ENCODE measurements at regions not wholly inside any gene's neighbourhood (a gene's known extent, or its start where the extent isn't known, plus 50 kb on each side); places are given as distances from the start of the nearest gene placed in this dataset.

DNA sequence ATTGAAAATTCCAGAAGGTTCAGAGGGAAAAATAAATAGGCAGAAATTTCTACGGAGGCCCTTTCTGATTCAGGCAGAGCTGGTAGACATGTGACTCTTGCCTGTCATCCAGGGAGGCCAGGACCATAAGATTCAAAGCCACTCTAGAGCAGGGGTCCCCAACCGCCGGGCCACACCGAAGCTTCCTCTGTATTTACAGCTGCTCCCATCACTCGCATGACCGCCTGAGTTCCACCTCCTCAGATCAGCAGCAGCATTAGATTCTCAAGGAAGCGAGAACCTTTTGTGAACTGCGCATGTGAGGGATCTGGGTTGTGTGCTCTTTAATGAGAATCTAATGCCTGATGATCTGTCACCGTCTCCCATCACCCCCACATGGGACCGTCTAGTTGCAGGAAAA lies 72.2 kb downstream of the RWDD4 start:
- H3K4me1 Mint-ChIP-seq (ENCODE audit: low read depth): peaks cover 3% of the 10 kb centered on the region
- peaks cover 8% of the 10 kb centered on the region for H3K9me3 Mint-ChIP-seq (ENCODE audit: low read depth)
- no peaks in the 10 kb centered on the region for H3K27me3 Mint-ChIP-seq
- DNase-seq (ENCODE audit: low spot score, unreplicated experiment): no peak
- H3K27ac Mint-ChIP-seq: no peak overlapping the region
- TF ChIP-seq, protein P1, sequence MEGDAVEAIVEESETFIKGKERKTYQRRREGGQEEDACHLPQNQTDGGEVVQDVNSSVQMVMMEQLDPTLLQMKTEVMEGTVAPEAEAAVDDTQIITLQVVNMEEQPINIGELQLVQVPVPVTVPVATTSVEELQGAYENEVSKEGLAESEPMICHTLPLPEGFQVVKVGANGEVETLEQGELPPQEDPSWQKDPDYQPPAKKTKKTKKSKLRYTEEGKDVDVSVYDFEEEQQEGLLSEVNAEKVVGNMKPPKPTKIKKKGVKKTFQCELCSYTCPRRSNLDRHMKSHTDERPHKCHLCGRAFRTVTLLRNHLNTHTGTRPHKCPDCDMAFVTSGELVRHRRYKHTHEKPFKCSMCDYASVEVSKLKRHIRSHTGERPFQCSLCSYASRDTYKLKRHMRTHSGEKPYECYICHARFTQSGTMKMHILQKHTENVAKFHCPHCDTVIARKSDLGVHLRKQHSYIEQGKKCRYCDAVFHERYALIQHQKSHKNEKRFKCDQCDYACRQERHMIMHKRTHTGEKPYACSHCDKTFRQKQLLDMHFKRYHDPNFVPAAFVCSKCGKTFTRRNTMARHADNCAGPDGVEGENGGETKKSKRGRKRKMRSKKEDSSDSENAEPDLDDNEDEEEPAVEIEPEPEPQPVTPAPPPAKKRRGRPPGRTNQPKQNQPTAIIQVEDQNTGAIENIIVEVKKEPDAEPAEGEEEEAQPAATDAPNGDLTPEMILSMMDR (IDR thresholded peaks at IDR 0.05; ENCODE audit: unreplicated experiment): no peak
- H3K36me3 Mint-ChIP-seq (ENCODE audit: insufficient read depth): peaks cover 2% of the 10 kb centered on the region
- H3K4me3 Mint-ChIP-seq (ENCODE audit: low read depth): no peak overlapping the region

DNA sequence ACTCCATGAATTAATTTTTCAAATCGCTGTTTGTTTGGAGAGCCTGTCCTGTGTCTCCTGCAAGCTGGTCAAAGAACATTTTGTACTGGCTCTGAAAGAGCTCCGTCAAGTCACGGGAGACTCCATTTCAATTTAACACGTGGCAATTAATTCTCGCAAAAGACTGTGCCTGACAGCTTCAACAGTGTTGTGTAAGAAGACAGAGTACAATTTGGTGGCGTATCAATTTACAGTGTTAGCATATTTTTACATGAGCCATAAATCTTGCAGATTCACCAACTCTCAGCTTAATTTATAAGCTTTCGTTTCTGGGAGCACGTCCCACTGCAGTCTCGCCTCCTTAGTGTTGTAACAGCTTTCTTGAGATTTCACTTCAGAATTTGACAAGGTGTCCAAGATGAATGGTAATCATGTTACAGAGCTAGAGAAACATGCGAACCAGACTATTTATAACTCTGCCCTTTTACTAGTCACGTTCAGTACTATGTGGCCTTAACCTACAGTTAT lies 70.8 kb downstream of the RWDD4 start:
- TF ChIP-seq, protein P1 (IDR thresholded peaks at IDR 0.05; ENCODE audit: unreplicated experiment): no peak
- H3K9me3 Mint-ChIP-seq (ENCODE audit: low read depth): peaks cover 3% of the 10 kb centered on the region
- H3K27me3 Mint-ChIP-seq: no peaks in the 10 kb centered on the region
- H3K4me1 Mint-ChIP-seq (ENCODE audit: low read depth): peaks cover 3% of the 10 kb centered on the region
- no peak for DNase-seq (ENCODE audit: low spot score, unreplicated experiment)
- H3K36me3 Mint-ChIP-seq (ENCODE audit: insufficient read depth): peaks cover 2% of the 10 kb centered on the region
- no peak overlapping the region for H3K27ac Mint-ChIP-seq
- H3K4me3 Mint-ChIP-seq (ENCODE audit: low read depth): no peak overlapping the region

DNA sequence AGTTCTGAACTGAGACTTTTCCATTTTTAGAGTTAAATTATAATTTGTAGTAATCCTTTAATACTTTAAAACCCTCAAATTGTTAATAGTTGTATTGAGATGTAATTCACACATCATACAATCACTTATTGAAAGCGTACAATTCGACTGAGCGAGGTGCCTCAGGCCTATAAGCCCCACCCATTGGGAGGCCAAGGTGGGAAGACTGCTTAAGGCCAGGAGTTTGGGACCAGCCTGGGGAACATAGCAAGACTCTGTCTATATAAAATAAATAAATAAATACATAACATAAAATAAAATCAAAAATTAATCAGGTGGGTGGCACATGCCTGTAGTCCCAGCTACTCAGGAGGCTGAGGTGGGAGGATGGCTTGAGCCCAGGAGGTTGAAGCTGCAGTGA lies 70.3 kb downstream of the RWDD4 start:
- no peak for DNase-seq (ENCODE audit: low spot score, unreplicated experiment)
- H3K27me3 Mint-ChIP-seq: no peaks in the 10 kb centered on the region
- H3K9me3 Mint-ChIP-seq (ENCODE audit: low read depth): peaks cover 2% of the 10 kb centered on the region
- H3K4me3 Mint-ChIP-seq (ENCODE audit: low read depth): no peak overlapping the region
- H3K27ac Mint-ChIP-seq: no peak overlapping the region
- TF ChIP-seq, protein P1 (IDR thresholded peaks at IDR 0.05; ENCODE audit: unreplicated experiment): no peak
- peaks cover 3% of the 10 kb centered on the region for H3K4me1 Mint-ChIP-seq (ENCODE audit: low read depth)
- H3K36me3 Mint-ChIP-seq (ENCODE audit: insufficient read depth): peaks cover 2% of the 10 kb centered on the region

DNA sequence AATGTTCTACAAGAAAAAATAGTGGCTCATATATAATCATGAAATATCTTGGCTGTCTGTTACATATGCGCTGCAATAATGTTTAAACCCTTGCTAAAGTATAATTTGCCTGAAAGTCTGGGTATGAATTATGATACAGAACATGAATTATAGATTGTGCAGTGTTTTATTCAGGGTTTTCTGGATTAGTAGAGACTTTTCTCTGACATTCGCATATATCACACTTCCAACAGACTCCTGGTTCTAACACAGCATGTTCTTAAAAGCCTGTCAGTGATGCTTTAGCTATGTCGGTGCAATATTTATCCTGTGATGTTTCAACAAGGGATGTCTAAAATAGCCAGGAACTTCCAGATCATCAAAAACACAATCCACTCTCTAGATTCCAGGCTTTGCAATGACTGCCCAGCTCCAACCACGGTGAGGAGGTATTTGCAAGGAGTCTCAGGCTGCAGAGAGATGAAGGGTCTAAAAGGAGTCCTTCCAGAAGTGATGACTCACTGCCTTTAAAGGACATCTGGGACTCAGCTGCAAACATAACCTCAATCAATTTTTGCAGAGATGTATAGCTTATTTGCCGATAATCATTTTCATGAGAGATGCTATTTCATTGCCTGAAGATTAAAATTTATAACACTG lies 69.4 kb downstream of the RWDD4 start:
- peaks cover 3% of the 10 kb centered on the region for H3K9me3 Mint-ChIP-seq (ENCODE audit: low read depth)
- TF ChIP-seq, protein P1 (IDR thresholded peaks at IDR 0.05; ENCODE audit: unreplicated experiment): no peak
- DNase-seq (ENCODE audit: low spot score, unreplicated experiment): no peak
- H3K27ac Mint-ChIP-seq: no peak overlapping the region
- no peaks in the 10 kb centered on the region for H3K27me3 Mint-ChIP-seq
- peaks cover 2% of the 10 kb centered on the region for H3K36me3 Mint-ChIP-seq (ENCODE audit: insufficient read depth)
- no peak overlapping the region for H3K4me3 Mint-ChIP-seq (ENCODE audit: low read depth)
- H3K4me1 Mint-ChIP-seq (ENCODE audit: low read depth): peaks cover 3% of the 10 kb centered on the region
